IMR-90 (cell line): ENCODE measurements at regions not wholly inside any gene's neighbourhood (a gene's known extent, or its start where the extent isn't known, plus 50 kb on each side); places are given as distances from the start of the nearest gene placed in this dataset.

Source experiments
- BHLHE40 ChIP-seq: fragments of 150-350 bp; IDR thresholded peaks from 2 replicates; pipeline ENCODE4 v1.6.1; 2016; ENCODE audit warnings: mild to moderate bottlenecking, low read depth, low read length
- CEBPB ChIP-seq: IDR thresholded peaks from 2 replicates; pipeline ENCODE4 v1.6.1; 2012; ENCODE audit warnings: low read depth, low read length, improper control_type of control experiment
- CHD1 ChIP-seq: IDR thresholded peaks from 2 replicates; pipeline ENCODE4 v1.6.1; 2012; ENCODE audit warnings: low read depth, low read length, improper control_type of control experiment
- CTCF ChIP-seq: conservative IDR thresholded peaks from 2 replicates; pipeline ENCODE4 v1.5.1; 2012; ENCODE audit warnings: mild to moderate bottlenecking, low read depth, low read length, improper control_type of control experiment
- MAFK ChIP-seq: IDR thresholded peaks from 2 replicates; pipeline ENCODE4 v1.6.1; 2012; ENCODE audit warnings: low read depth, low read length, improper control_type of control experiment
- POLR2A ChIP-seq: IDR thresholded peaks from 2 replicates; pipeline ENCODE4 v1.6.1; 2012; ENCODE audit warnings: mild to moderate bottlenecking, low read depth, low read length
- RAD21 ChIP-seq: IDR thresholded peaks from 2 replicates; pipeline ENCODE4 v1.6.1; 2012; ENCODE audit warnings: low read length, improper control_type of control experiment
- RCOR1 ChIP-seq: IDR thresholded peaks from 2 replicates; pipeline ENCODE4 v1.6.1; 2012; ENCODE audit warnings: mild to moderate bottlenecking, low read length, improper control_type of control experiment; ENCODE audit not compliant: insufficient replicate concordance
- RFX5 ChIP-seq: IDR thresholded peaks from 2 replicates; pipeline ENCODE4 v1.8.0; 2012; ENCODE audit warnings: low read depth, mild to moderate bottlenecking, low read length, moderate library complexity
- USF2 ChIP-seq: fragments of 150-350 bp; IDR thresholded peaks from 2 replicates; pipeline ENCODE4 v1.6.1; 2017; ENCODE audit warnings: mild to moderate bottlenecking, antibody characterized with exemption, low read length, low read depth

GRCh38 chr1:67609577-67610341, 75.2 kb upstream of the GADD45A start:
- no peak for TF ChIP-seq CTCF
- TF ChIP-seq MAFK = no peak
- no peak for TF ChIP-seq RFX5
- TF ChIP-seq USF2 = no peak
- TF ChIP-seq BHLHE40 = no peak
- no peak for TF ChIP-seq POLR2A
- no peak for TF ChIP-seq CHD1
- no peak for TF ChIP-seq RCOR1
- TF ChIP-seq CEBPB = no peak
- no peak for TF ChIP-seq RAD21
